HG02870 (cell line): ENCODE measurements at regions not wholly inside any gene's neighbourhood (a gene's known extent, or its start where the extent isn't known, plus 50 kb on each side); places are given as distances from the start of the nearest gene placed in this dataset.

Source experiments
- ATAC-seq: cut with Tn5 transposase; IDR thresholded peaks from one replicate; pipeline ENCODE4 v1.9.1; 2021; ENCODE audit warnings: mild to moderate bottlenecking, moderate library complexity; ENCODE audit not compliant: unreplicated experiment

DNA sequence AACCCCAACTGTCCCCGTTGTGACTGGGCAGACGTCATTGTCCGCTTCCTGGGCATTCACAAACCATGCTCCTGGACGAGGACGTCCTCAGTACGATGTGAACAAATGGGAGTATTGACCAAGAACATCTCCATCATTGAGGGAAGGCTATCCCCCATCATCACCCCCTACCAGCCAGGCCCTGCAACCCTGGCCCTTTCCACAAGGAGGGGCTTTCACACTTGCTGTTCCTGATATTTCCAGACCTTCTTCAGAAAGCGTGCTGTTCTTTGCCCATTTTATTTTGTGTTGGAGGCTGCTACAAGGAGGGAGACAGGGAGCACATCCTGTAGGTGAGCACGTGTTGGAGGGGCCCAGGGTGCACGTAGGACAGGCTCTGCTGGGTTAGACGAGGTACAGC lies 277.0 kb upstream of the LRRC3B start:
- ATAC-seq = no peak

DNA sequence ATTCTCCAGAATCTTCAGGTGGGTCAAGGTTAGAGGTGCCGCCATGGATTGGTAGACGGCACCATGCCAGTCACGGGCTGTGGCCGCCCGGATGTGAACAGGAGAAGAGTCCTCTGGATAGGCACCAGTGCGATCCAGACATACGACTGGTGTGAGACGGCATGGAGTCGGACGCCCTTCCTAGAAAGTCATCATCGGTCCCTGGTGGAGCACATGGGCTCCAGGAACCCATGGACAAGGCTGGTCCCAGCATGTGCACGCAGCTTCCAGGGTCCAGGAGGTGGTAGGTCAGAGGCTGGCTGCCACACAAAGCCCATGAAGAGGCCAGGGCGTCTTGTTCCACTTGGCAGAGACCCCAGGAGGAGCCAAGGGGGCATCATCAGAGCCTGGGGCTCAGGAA lies 276.1 kb upstream of the LRRC3B start:
- no peak for ATAC-seq

DNA sequence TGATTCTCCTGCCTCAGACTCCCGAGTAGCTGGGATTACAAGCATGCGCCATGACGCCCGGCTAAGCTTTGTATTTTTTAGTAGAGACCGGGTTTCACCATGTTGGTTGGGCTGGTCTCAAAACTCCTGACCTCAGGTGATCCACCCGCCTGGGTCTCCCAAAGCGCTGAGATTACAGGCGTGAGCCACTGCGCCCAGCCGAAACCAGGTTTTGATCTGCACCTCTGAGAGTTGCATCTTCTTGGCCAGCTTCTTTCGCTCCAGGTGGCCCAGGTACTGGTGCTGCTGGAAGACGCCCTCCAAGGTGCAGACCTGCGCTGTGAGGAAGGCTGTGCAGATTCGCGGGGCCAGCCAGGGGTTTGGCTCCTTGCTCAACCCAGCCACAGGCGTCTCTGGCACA lies 275.4 kb upstream of the LRRC3B start:
- ATAC-seq = no peak

DNA sequence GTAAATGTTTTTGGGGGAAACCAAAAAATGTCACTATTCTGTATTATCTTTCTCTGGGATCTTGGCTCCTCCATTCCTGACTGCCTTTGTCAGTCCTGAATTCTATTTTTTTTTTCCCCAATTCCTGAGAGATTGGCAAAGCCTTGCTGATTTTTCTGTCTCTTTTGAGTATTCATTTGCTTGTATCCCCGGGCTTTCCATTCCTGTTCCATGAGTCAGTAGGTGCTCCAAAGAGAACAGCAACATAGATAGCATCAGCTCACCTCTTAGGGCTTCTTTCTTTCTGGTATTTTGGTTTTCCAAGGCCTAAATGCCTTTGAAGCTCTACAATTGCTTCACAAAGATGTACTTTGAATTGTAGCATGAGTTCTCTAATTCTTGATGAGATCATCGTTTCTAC lies 271.7 kb upstream of the LRRC3B start:
- ATAC-seq = no peak

DNA sequence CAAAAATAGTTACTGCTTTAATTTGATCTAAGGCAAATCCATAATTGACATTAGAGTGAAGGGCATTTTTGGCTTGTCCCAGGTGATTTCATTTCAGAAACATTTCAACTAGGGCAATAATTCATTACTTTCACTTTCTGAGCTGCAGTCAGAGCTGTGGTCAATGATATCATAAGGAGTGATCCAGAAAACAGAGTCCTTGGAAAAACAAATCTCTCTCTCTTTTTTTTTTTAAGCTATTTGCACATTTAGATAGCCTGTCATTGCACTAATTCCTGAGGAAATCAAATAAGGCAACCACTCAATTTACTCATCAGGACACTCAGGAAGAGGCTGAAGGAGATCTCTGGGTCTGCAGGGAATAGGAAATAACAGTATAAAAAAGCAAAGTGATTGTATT lies 269.5 kb upstream of the LRRC3B start:
- no peak for ATAC-seq

DNA sequence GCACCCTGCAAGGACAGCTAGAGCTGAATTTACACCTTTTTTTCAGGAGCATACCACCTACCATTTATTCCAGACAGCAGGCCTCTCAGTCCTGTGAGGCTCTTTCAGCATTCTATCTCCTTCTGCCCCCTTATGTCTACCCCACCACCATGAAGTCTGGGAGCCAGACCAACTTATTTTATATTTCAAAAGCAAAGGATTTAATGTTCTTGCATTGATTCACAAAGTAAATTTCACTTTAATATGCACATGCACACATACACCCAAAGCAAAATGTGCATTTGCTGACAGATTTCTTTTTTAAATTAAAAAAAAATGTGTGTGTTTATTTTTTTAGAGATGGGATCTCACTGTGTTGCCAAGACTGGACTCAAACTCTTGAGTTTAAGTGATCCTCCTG lies 264.2 kb upstream of the LRRC3B start:
- ATAC-seq = no peak

DNA sequence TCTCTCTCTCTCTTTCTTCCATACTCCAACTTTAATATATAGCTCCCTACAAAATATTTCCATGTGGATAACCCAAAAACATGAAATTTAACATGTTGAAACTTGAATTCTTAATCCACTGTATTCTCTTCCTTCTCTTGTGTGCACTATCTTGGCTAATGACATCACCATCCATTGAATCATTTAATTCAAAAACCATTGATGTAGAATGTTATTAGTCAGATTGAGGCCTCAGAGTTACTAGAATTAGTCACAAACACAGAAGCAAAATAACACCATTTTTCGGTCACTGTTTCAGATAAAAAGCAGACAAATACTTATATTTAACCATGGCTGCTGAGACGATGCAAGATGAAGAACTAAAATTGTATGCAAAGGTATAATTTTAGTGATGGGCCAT lies 256.9 kb upstream of the LRRC3B start:
- no peak for ATAC-seq

DNA sequence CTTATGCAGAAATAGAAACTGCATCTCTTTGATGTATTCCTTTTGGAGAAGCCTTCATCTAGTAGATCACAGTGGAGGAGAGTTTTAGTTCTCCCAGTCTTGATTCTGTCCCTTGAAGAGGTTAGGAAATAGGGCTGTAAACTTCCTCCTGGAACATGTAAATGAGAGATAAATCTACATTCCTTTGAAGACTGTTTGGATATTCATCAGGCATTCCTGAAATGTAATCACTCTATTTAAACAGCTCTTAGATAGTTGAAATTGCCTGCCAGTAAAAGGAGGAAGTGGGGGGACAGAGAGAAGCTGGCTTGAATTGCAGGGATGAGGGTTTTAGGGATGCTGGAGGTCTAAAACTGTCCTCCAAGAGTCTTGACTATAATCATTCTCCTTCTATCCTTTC lies 254.3 kb upstream of the LRRC3B start:
- no peak for ATAC-seq

DNA sequence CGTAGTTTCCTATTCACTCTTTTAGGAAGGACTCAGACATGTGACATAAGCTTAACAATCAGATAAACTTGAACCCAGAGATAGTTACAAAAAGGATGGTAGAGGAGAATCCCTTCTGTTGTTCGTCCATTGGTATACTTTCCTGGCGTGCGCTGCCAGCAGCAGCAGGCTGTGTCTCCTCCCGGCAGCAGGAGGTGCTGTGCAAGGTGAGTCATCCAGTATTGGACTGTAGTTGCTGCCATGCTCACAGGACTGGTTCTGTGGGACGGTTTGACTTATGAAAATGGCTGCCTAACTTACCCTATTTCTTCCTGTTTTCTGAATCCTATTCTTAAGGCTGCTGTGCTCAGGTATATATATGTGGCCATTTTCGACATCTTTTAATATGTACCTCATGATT lies 253.4 kb upstream of the LRRC3B start:
- no peak for ATAC-seq

DNA sequence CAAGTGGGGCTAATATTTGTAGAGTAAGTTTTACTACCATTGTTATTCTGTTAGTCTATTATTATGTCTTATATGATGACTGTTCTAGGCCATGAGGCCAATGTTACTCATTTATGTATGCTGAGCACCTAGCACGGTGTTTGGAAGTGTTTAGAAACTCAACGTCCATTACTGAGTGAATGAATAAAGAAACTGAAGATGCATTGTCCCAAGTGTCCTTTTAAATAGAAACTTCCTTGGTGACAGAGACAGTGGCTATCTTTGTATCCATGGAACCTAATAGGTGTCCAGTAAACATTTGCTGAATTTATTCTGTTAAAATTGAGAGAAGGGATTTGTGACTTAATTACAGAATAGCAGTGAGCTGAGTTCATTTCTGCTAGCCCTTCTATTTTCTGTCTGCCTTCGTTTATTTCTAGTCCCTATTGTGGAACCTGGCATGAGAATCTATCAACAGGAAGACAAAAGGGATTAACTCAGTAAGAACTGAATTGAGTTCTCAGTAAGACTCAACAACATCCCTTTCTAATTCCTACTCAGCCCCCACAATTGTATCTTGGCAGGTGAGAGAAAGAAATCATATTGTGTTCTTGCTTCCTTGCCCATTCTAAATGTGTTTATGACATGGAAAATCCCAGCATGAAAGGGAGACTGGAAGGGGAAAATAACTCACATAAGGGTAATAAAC lies 246.6 kb upstream of the LRRC3B start:
- no peak for ATAC-seq

DNA sequence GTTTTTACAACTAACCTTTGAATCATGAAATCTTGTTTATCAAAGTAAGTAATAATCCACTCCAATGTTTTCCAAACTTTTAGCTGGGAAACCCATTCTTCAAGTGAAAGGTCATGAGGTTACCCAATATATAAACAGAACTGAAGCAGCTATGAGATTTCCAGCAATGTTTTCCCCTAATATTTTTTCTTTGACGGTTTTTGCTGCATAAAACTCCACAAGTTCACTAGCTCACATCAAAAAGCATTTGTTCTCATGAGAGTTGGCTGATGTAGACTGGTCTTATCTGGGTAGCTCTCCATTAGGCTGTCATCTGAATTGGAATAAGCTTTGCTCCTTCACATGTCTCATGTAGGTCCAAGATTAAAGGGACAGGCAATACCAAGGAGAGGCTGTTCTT lies 241.2 kb upstream of the LRRC3B start:
- ATAC-seq = no peak

DNA sequence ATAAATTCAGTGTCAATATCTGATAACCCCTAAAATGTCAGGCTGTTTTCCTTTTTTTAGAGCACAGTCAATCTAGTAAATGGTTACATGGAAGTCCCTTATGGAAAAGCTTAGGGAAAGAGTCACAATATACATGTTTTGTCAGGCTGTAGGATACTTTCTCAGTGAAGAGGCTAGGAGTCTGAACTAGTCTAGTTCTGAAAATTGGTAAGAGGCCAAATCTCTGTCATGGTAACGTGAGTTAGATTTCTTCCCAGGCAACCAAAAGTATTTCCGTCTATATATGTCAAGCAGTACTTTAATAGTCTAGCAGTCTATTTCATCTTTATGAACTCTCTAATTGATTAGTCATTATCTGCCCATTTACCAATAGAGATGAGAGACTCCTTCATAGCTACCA lies 215.9 kb upstream of the LRRC3B start:
- no peak for ATAC-seq

DNA sequence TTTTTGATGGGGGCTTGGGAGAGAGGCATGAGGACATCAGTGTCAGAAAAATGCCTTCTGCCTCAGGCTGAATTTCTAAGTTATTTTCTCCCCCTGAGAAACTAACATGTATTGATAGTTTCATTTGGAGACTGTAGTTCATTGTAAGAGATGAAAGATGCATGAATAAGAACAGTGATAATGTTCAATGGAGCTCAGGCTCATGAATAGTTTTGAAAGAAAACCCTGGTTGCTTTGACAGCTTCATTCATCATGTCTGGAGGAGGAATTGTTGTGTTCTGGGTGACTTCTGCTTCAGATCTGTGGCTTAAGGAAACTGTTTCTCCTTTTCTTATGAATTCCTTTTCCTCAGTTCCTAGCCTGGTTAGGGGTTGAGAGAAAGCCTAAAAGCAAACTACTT lies 204.0 kb upstream of the LRRC3B start:
- no peak for ATAC-seq

DNA sequence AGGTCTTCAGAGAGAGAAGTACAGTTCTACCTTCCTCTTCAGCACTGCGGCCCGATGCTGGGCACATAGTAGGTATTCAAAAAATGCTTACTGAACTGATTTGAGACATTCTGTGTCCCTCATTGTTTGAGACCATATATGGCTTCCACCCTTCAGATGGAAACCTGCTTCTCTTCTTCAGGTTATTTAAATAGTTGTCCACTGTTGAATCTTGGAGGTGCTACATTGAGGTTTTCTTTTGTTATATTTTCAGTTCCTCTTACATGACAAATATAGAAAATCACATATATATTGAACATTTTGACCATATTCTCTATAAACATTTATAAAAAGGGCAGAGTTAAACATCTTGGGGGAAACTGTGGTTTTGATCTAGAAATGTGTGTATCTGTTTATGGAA lies 200.2 kb upstream of the LRRC3B start:
- no peak for ATAC-seq

DNA sequence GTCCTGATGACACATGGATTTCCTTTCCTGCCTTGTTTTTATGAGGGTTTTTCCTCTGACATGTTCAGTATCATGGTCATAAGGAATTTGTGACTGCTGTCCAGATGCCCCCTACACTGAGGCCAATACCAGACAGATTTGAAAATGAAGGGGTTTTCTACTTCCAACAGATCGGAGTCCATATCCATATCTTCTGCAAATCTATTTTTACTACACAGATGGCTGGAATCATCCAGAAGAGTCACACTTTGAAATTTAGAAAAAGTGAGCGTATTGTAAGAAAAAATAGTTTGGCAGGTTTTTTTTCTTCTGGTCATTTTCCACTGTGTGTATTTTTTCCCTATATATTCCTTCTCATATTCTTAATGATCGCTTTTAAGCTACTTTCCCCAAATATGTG lies 197.5 kb upstream of the LRRC3B start:
- no peak for ATAC-seq

DNA sequence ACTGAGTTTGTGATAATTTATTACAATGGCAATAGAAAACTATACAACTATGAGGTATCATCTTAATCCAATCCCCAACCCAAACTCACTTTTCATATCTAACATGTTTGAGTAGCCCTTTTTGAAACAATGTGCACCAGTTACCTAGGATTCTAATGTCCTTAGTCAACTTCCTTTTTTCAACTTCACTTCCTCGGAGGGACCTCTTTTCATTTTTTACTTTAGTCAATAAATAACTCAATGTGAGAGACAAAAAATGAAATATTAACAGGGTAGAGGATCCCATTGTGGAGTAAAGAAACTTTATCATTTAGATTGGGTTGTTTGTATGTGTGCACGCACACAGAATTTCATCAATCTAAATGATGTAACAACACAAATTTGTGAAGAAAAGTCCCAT lies 193.6 kb upstream of the LRRC3B start:
- ATAC-seq = no peak

DNA sequence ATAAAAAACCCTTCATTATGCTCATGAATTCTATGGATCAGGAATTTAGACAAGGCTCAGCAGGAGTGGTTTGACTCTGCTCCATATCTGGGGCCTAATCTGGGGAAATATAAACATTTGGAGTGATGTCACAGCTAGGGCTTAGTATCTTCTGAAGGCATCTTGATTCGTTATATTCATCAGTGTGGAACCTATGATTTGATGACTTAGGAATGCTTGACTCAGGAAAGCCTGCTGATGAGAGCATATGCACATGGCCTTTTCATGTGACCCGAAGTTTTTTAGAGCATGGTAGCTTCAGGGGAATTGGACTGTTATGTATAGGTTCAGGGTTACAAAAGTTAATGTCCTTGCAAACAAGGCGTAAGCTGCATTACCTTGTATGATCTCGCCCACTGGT lies 184.9 kb upstream of the LRRC3B start:
- ATAC-seq = no peak

DNA sequence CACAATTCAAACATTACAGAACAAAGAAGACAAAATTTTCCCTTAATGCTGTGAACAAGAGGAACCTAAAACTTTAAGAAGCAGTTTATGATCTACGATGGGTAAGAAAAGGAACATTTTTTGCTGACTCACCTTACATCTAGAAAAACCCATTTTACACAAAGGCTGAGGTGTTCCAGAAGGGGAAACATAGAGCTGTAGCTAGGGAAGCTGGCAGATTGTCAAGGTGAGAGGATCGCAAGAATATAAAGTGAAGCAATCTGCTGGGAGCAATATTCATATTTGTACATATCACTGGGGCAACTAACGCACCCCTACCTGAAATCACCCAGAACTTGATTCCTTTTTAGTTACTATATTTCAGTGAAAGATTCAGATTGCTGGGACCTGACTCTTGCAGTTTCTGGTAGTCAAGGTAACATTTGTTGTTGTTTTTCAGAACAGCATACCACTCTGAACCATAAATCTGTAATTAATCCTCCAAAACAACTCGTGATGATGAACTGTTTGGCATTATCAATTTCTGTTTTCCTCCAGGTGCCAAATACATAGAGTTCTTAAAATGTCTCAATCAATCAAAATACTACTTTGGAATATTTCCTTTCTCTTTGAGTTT lies 184.1 kb upstream of the LRRC3B start:
- ATAC-seq = no peak

DNA sequence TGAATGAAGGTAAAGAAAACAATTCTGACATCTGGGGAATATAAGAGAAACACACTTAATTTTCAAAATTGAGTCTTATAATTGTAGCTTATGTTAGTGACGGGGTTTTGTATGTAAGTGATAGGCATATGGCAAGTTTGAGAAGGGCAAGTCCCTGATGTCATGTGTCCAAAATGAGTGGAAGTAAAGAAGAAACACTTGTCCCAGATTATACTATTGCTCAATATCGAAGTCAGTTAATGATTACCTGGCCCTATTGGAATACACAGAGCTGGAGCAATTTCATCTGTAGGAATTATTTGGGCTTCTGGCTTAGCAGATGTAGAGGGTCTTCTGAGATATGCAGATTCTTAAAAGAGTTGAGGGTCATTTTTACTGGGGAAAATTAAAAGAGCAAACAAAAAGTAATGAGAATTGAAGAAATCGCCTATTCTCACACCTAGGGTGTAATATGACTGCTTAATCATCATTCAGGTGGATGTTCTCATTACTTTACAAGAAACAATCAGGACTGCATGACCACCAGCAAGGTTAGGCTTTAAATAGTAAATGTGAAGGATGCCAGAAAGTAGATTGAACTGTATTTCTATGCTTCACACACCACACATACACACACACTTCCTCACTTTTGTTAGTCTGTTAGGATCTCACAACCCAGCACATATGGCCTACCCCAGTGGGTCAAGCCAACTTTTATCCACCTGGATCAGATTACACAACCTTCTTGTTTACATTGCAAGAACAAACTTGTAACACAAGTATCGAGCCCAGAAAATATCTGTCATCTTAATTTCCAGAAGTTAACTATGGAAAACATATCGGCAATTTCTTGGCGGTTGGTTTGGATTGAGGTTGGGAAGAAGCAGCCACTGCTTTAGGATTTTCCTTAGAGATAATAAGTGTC lies 183.3 kb upstream of the LRRC3B start:
- ATAC-seq = no peak

DNA sequence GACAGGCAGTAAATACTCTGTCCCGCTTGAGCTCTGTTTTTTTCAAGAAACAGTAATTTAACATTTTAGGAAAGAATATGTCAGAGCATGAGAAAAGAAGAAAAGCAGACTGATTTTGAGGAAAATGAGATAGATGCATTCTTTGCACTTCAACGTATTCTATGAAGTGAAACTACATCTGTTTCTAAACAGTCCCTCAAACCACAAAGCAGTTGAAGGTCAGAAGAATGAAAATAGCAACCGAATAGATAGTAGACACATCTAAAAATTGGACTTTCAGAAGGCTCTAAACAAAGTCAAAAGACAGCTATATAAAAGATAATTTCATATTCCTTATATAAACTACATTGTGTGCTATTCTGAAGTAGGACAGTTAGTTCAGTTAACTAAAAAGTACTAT lies 172.6 kb upstream of the LRRC3B start:
- no peak for ATAC-seq

DNA sequence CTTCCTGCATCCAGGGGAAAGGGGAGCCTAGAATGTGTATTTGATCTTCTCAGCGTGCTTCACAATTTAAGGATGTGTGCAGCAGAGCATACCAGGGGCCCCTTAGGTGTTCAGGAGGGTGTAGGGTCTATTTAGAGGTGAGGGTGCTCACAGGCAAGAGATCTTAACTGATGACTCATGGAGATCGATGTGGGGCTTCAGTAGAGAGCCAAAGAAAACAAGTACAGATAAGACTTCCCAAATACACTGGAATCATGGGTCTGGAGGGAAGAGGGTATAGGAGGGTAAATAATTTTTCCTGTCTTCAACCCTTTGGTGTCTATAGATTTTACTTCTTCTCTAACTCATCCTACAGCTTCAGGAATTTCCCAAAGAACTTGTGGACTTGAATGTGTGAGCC lies 170.2 kb upstream of the LRRC3B start:
- no peak for ATAC-seq

DNA sequence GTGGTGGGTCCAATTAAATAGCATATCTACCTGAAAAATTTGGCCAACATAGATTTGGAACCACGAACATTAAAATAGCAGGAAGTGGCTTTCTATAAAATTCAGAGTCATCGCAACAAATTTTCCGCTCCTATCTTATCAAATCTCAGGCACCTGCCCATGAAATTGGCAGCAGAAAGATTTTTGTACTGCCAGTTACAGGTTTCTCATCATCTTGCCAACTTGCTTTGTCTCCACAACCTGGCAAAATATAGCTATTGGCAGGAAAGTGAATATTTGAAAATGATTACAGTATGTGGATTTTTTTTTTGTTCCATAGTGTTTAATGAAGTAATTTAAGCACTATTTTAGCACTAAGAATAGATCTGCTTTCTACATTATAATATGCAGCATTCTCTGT lies 161.6 kb upstream of the LRRC3B start:
- no peak for ATAC-seq
